Fibroblast of mammary gland (primary cell): ENCODE measurements at regions not wholly inside any gene's neighbourhood (a gene's known extent, or its start where the extent isn't known, plus 50 kb on each side); places are given as distances from the start of the nearest gene placed in this dataset.

Source experiments
- DNase-seq: peaks from one replicate; pipeline ENCODE4 v3.0.0-alpha.2; 2010; ENCODE audit warnings: low read depth
- H3K4me3 ChIP-seq: 2 replicates; pipeline ENCODE4 v1.5.1; 2011; ENCODE audit warnings: low read depth, mild to moderate bottlenecking, low read length, moderate library complexity; ENCODE audit not compliant: control insufficient read depth
- TF ChIP-seq, protein P1 (sequence below): conservative IDR thresholded peaks from 2 replicates; pipeline ENCODE4 v1.5.1; 2011; ENCODE audit warnings: low read depth, low read length, inconsistent platforms; ENCODE audit not compliant: control insufficient read depth, insufficient read depth

DNA sequence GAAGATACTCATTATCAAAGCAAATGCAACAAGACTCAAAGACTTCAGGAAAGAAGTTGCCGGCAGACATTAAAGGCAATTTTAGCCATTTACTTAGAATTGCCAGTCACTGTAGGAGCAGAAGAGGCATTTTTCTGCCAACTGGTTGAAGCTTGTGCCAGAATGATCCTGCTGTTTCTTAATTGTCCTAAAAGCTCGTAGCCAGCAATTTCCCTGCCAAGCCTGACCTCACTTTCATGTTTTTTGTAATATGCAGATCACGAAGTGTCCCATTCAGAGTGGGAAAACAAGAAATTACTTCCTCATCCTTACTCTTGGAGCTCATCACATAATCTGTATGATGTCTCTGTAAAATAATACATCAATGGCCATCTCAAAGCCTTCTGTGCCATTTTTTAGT, 130.9 kb upstream of the ANKRD1 start:
- no peak overlapping the region for H3K4me3 ChIP-seq
- DNase-seq: peak; percentile 43
- TF ChIP-seq, protein P1, sequence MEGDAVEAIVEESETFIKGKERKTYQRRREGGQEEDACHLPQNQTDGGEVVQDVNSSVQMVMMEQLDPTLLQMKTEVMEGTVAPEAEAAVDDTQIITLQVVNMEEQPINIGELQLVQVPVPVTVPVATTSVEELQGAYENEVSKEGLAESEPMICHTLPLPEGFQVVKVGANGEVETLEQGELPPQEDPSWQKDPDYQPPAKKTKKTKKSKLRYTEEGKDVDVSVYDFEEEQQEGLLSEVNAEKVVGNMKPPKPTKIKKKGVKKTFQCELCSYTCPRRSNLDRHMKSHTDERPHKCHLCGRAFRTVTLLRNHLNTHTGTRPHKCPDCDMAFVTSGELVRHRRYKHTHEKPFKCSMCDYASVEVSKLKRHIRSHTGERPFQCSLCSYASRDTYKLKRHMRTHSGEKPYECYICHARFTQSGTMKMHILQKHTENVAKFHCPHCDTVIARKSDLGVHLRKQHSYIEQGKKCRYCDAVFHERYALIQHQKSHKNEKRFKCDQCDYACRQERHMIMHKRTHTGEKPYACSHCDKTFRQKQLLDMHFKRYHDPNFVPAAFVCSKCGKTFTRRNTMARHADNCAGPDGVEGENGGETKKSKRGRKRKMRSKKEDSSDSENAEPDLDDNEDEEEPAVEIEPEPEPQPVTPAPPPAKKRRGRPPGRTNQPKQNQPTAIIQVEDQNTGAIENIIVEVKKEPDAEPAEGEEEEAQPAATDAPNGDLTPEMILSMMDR: no peak

DNA sequence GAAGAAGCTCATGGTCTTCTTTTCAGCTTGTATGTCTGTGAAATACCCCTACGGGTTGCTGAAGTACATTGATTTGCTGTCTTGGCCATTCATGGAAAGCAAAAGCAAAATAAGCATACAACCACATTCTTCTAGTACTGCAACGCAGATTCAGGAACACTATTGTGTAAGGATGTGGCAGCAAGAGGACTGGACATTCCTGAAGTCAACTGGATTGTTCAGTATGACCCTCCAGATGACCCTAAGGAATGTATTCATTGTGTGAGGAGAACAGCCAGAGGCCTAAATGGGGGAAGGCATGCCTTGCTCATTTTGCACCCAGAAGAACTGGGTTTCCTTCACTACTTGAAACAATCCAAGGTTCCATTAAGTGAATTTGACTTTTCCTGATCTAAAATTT, 133.4 kb upstream of the ANKRD1 start:
- DNase-seq: no peak
- no peak overlapping the region for H3K4me3 ChIP-seq
- TF ChIP-seq, protein P1: no peak

DNA sequence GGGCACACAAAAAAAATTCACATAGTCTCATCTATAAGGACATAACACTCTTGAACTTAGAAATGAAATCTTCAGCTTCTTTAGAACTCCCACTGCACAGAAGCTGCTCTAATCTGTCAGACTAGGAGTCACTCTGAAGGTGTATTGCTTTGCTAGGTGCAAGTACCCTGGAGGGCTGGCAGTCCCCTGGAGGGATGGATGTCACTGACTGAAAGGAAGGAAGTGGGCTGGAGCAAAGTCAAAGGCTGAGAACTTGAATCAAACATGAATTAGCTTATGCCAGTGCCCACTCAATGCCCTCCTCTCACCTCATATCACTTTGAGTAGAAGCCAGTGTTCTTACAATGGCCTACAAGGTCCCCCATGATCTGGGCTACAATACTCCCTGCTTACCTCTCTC, 140.3 kb upstream of the ANKRD1 start:
- DNase-seq: no peak
- TF ChIP-seq, protein P1: no peak

DNA sequence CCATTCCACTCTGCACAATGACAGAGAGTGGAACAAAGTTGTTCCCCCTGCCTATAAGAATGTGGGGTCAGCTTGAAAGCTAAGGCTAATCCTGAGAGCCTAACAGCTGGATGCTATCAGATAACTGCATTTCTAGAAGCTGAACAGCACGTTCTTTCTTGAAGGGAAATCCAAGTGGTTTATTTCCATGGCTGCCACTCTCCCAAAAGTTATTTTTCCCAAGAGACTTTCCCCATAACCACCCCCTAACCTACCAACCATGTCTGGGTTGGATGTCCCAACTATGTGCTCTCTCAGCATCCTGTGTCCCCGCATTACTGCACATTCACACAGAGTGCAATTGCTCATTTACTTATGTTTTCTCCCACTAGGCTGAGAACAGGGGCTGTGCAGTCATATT, 140.7 kb upstream of the ANKRD1 start:
- no peak overlapping the region for H3K4me3 ChIP-seq
- TF ChIP-seq, protein P1: no peak
- no peak for DNase-seq

More for the DNA sequence above, 140.3 kb upstream of the ANKRD1 start:
- H3K4me3 ChIP-seq: no peak overlapping the region

DNA sequence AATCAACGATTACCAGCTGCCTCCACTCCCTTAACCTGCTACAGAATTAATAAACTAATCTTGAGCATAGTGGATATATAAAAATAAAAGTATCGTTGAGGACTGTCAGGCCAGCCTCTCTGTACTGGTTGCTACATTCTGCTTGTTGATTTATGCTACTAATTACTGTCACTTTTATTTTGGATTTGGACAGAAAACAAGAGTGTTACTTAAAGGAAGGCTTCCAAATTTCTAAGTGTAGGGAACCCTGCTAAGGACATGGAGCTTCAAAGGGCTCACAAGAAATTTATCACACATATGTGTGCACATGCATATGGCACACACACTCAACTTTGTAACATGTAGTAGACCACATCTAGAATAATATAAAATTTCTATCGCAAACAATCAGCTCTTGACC, 141.2 kb upstream of the ANKRD1 start:
- TF ChIP-seq, protein P1: no peak
- DNase-seq: no peak
- no peak overlapping the region for H3K4me3 ChIP-seq

DNA sequence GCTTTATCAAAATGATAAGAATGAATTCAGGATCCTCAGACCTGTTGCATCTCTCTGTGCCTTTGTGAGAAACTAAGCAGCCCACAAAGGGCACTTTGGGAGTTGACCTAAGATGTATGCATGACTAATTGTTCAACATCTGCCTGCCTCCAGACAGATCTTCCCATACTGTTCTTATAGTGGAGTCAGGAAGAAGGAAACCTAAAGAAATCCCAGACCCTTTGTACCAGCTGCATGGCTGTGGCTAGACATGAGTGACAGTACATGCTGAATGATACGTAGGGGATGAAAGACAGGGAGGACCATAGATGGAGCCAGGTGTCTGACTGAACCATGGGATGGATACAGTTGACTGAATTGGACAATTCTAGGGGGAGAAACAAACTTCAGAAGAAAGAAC, 148.7 kb upstream of the PCGF5 start:
- H3K4me3 ChIP-seq: no peak overlapping the region
- TF ChIP-seq, protein P1: no peak
- DNase-seq: no peak
